GM12874 (cell line): ENCODE measurements at regions not wholly inside any gene's neighbourhood (a gene's known extent, or its start where the extent isn't known, plus 50 kb on each side); places are given as distances from the start of the nearest gene placed in this dataset.
A peak's percentile ranks its signal among the peaks of the same experiment; 100 is the strongest.

Experiments
- CTCF ChIP-seq: IDR thresholded peaks from 2 replicates; pipeline ENCODE4 v1.5.1; 2011; ENCODE audit warnings: low read depth, mild to moderate bottlenecking, control low read depth, low read length, moderate library complexity; ENCODE audit not compliant: insufficient read depth

DNA sequence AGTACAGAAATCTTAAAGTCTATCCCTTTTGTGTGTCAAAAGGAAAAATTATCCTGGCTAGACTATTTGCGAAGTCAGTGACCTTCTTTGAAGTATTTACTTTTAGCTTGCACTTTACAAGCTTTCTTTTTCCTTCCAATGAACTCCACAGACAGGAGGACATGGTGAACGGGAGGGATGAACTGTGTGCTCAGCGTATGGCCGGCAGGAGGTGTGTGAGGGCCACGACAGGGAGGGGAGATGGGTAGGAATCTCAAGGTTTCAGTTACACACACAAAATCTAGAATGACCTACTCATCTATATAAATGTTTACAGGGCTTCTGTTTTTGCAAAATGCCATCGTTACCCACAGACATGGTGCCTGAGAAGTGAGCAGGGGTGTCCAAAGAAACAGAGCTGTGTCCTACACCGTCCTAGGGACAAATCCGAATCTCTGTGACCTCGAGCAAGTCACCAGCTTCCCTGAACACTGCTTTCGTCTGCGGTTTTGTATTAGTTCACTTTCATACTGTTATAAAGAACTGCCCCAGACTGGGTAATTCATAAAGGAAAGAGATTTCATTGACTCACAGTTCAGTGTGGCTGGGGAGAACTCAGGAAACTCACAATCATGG is 537.2 kb downstream of the LIG4 start:
- no peak for TF ChIP-seq CTCF

DNA sequence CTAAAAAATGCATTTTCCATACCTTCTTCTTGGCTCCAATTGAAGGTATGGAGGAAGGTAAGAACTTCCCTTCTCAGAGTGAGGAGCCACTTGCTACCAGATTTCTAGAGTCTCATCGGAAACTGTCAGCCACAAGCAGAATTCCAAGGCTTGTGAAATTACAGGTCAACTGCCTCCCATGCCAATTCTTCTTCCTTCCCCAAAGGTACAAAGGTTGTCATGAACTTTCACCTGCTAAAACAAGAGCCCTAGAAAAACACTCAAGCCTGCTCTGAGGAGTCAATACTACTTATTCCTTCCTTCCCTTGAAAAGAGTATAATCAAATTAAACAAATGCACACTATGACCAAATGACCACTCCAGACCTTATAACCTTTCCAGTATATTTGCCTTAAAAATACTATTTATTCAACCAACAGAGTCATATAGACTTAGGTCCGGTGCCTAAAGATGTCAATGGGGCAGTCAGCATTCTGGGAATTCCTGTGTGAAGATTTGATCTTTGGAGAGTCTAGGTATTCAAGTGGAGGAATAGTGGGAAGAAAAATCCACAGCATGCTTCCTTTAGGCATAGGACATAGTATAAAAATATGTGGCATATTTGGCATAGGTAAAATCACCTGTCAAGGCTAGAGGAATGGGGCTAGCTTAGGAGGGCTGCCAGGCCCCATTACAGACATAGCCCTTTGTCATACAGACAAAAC is 539.3 kb downstream of the LIG4 start:
- TF ChIP-seq CTCF = no peak

GRCh38 chr13:107669391-107669993 is 545.8 kb downstream of the LIG4 start:
- TF ChIP-seq CTCF = no peak

GRCh38 chr13:107665926-107666458 is 549.3 kb downstream of the LIG4 start:
- no peak for TF ChIP-seq CTCF

DNA sequence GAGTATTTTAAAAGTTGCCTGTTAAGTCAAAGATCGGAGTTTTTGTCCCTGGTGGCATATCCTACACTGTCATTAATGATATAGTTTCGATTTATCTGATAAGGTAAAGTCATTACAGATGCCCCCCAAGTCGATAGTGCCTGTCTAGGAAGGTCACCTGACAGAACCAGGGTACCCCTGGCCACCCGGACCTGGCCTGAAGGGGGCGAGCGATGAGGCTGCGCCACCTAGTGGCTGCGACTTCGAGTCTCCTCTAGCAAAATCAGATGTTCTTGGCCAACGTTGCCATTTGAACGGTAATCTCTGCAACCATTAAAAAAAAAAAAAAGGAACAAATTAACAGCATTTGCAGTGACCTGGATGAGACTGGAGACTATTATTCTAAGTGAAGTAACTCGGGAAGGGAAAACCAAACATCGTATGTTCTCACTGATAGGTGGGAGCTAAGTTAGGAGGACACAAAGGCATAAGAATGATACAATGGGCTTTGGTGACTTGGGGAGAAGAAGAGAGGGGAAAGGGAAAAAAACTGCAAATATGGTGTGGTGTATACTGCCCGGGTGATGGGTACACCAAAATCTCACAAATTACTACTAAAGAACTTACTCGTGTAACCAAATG is 565.1 kb downstream of the LIG4 start:
- TF ChIP-seq CTCF = peak; percentile 87

DNA sequence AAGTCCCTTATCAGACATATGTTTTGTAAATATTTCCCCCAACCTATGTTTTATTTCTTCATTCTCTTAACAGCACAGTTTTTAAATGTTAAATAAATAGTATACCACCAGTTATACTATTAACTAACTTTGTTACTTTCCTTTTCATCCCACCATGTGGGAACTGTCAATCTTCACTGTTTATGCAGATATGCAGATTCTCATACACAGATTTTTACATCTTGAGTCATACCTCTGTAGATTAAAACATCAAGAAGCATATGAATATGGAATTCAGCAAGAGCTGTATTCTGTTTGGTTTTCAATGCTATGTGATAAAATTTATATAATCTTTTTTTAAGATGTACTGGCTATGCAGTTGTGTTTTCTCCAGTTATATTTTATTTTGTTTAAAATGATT is 566.3 kb downstream of the LIG4 start:
- no peak for TF ChIP-seq CTCF

- TF ChIP-seq CTCF = no peak
These were observed 571.2 kb downstream of the LIG4 start for GRCh38 chr13:107644136-107644535.
